Gastroesophageal sphincter (tissue), 4 donors: ENCODE measurements at regions not wholly inside any gene's neighbourhood (a gene's known extent, or its start where the extent isn't known, plus 50 kb on each side); places are given as distances from the start of the nearest gene placed in this dataset.

Experiments
- ATAC-seq: fragments of 150-250 bp; one replicate; pipeline ENCODE4 v1.9.1; 2016; ENCODE audit warnings: mild to moderate bottlenecking, moderate library complexity
- H3K27ac ChIP-seq, 4 donors: fragments of 200-600 bp; sonication (generic) in 3 of 4; 1 replicate in 3 of 4; 2 replicates in 1 of 4; pipeline ENCODE4 v1.5.1; 2016 to 2019
- H3K27me3 ChIP-seq: fragments of 200-600 bp; sonication (generic); one replicate; pipeline ENCODE4 v1.5.1; 2019
- H3K36me3 ChIP-seq, 2 donors: fragments of 200-600 bp; sonication (generic); one replicate each; pipeline ENCODE4 v1.5.1; 2019; ENCODE audit warnings: control low read depth in 1 of 2
- H3K4me1 ChIP-seq, 3 donors: fragments of 200-600 bp; sonication (generic); 1 replicate in 2 of 3; 2 replicates in 1 of 3; pipeline ENCODE4 v1.5.1; 2016 to 2019; ENCODE audit warnings: control low read depth in 2 of 3
- H3K4me3 ChIP-seq, 2 donors: fragments of 200-600 bp; sonication (generic); one replicate each; pipeline ENCODE4 v1.5.1; 2019; ENCODE audit warnings: mild to moderate bottlenecking in 1 of 2, moderate library complexity in 1 of 2
- H3K9me3 ChIP-seq, 3 donors: fragments of 200-600 bp; sonication (generic); one replicate each; pipeline ENCODE4 v1.5.1; 2017 to 2019; ENCODE audit warnings: control low read depth in 2 of 3
- CTCF ChIP-seq, 4 experiments: fragments of 200-600 bp in 2 of 4; fragments of 450-650 bp in 2 of 4; sonication (generic) in 1 of 4; IDR thresholded peaks; one replicate each; pipeline ENCODE4 v1.5.1; 2017 to 2019; ENCODE audit warnings: antibody characterized with exemption in 4 of 4, mild to moderate bottlenecking in 2 of 4, moderate library complexity in 2 of 4
- EP300 ChIP-seq: sonication (generic); formaldehyde crosslinking; IDR thresholded peaks from one replicate; pipeline ENCODE4 v1.6.1; 2017; ENCODE audit warnings: antibody characterized with exemption, mild to moderate bottlenecking
- POLR2A ChIP-seq, 2 donors: fragments of 450-650 bp; IDR thresholded peaks; one replicate each; pipeline ENCODE4 v1.6.1; 2017; ENCODE audit warnings: antibody characterized with exemption in 2 of 2, mild to moderate bottlenecking in 2 of 2, moderate library complexity in 1 of 2
- POLR2AphosphoS5 ChIP-seq: sonication (generic); formaldehyde crosslinking; IDR thresholded peaks from one replicate; pipeline ENCODE4 v1.6.1; 2017; ENCODE audit warnings: antibody characterized with exemption
- WGBS, 2 donors: methylation state at CpG; one replicate each; pipeline ENCODE4 v1.1.5; 2018; ENCODE audit warnings: low coverage in 1 of 2; 5-methylcytosine and 5-hydroxymethylcytosine counted together

- TF ChIP-seq CTCF (IDR thresholded peaks at IDR 0.05) (no peak), POLR2A (IDR thresholded peaks at IDR 0.05) (no peak), POLR2AphosphoS5 (no peak), EP300 (no peak)
- Histone ChIP-seq H3K36me3 (no peaks in the 10 kb centered on the region), H3K4me3 (no peak overlapping the region), H3K4me1 (peaks cover 0 to 20% (median 0%) of the 10 kb centered on the region in 3 donors), H3K9me3 (no peaks in the 10 kb centered on the region), H3K27ac (no peak overlapping the region), H3K27me3 (no peaks in the 10 kb centered on the region)
- 88 to 93% methylated on average over 3 of the region's 3 CpGs for WGBS, 2 donors
- ATAC-seq: no peak
Measured at GRCh38 chr2:176395273-176395854, 126.1 kb downstream of the MTX2 start.

- H3K9me3 ChIP-seq: no peaks in the 10 kb centered on the region
- TF ChIP-seq CTCF (IDR thresholded peaks at IDR 0.05): no peak
- no peak for TF ChIP-seq EP300
- no peak for TF ChIP-seq POLR2A (IDR thresholded peaks at IDR 0.05)
- TF ChIP-seq POLR2AphosphoS5: no peak
- 16 to 85% methylated on average over 2 of the region's 2 CpGs for WGBS, 2 donors
- H3K4me3 ChIP-seq: no peak overlapping the region
- no peak for ATAC-seq
- H3K4me1 ChIP-seq: no peaks in the 10 kb centered on the region
- no peaks in the 10 kb centered on the region for H3K27me3 ChIP-seq
- H3K36me3 ChIP-seq: no peaks in the 10 kb centered on the region
- no peak overlapping the region for H3K27ac ChIP-seq
Measured at GRCh38 chr2:176398243-176399073, 129.2 kb downstream of the MTX2 start.

DNA sequence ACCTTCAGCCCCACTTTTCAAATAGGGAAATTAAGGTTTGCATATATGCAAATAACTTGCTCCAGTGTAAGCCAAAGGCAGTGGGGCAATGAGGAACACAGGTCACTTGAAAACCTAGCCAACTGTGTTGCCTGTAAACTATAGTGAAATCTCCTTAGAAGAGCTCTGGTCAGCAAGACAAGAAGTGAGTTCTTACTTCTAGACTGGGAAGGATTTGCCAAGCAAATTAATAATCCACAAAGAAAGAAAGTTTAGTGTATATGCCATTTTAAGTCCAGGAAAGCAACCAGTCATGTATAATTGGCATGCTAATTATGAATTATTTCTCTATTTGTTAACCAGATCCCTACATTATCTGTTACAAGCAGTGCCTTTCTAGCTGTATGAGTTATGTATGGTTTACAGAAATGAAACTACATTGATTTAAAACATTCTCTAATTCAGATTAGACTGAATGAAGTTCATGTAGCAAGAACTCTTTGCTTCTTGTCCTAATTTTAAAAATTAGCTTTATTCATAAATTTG, 129.9 kb downstream of the MTX2 start:
- H3K27me3 ChIP-seq: no peaks in the 10 kb centered on the region

GRCh38 chr2:176405477-176405876, 136.2 kb downstream of the MTX2 start:
- Histone ChIP-seq H3K36me3 (no peaks in the 10 kb centered on the region), H3K4me1 (no peaks in the 10 kb centered on the region), H3K4me3 (no peak overlapping the region), H3K9me3 (no peaks in the 10 kb centered on the region), H3K27ac (no peak overlapping the region), H3K27me3 (no peaks in the 10 kb centered on the region)
- no peak for ATAC-seq
- TF ChIP-seq POLR2A (IDR thresholded peaks at IDR 0.05) (no peak), CTCF (IDR thresholded peaks at IDR 0.05) (no peak), POLR2AphosphoS5 (no peak), EP300 (no peak)
- WGBS, 2 donors: 50% methylated on average over 1 of the region's 4 CpGs; no CpG with 5 or more reads in 1 of the 2 donors

More for the DNA sequence above, 129.9 kb downstream of the MTX2 start:
- no peak for ATAC-seq
- H3K4me1 ChIP-seq: no peaks in the 10 kb centered on the region
- TF ChIP-seq EP300 (no peak), POLR2AphosphoS5 (no peak), CTCF (IDR thresholded peaks at IDR 0.05) (no peak), POLR2A (IDR thresholded peaks at IDR 0.05) (no peak)
- H3K27ac ChIP-seq: no peak overlapping the region
- H3K9me3 ChIP-seq: no peaks in the 10 kb centered on the region
- no peaks in the 10 kb centered on the region for H3K36me3 ChIP-seq
- H3K4me3 ChIP-seq: no peak overlapping the region

GRCh38 chr2:176407706-176408105, 138.5 kb downstream of the MTX2 start:
- H3K4me1 ChIP-seq: no peaks in the 10 kb centered on the region
- no peaks in the 10 kb centered on the region for H3K36me3 ChIP-seq
- no peak for TF ChIP-seq EP300
- no peak for TF ChIP-seq POLR2AphosphoS5
- TF ChIP-seq CTCF (IDR thresholded peaks at IDR 0.05): no peak
- no peak for TF ChIP-seq POLR2A (IDR thresholded peaks at IDR 0.05)
- no peaks in the 10 kb centered on the region for H3K9me3 ChIP-seq
- no peak overlapping the region for H3K27ac ChIP-seq
- no peak overlapping the region for H3K4me3 ChIP-seq
- ATAC-seq: no peak
- no peaks in the 10 kb centered on the region for H3K27me3 ChIP-seq
